TTC549 (cell line): ENCODE measurements at regions not wholly inside any gene's neighbourhood (a gene's known extent, or its start where the extent isn't known, plus 50 kb on each side); places are given as distances from the start of the nearest gene placed in this dataset.
"Not testable (repeated sequence)": the region's sequence is repeated elsewhere in the genome, so short reads cannot be mapped to it uniquely, and the experiment has no call there.

ENCODE experiments used
- FAIRE-seq: peaks from 2 replicates; lab custom pipeline; 2012; peaks lifted over from hg19 to GRCh38; lab: Jason Lieb, UNC

DNA sequence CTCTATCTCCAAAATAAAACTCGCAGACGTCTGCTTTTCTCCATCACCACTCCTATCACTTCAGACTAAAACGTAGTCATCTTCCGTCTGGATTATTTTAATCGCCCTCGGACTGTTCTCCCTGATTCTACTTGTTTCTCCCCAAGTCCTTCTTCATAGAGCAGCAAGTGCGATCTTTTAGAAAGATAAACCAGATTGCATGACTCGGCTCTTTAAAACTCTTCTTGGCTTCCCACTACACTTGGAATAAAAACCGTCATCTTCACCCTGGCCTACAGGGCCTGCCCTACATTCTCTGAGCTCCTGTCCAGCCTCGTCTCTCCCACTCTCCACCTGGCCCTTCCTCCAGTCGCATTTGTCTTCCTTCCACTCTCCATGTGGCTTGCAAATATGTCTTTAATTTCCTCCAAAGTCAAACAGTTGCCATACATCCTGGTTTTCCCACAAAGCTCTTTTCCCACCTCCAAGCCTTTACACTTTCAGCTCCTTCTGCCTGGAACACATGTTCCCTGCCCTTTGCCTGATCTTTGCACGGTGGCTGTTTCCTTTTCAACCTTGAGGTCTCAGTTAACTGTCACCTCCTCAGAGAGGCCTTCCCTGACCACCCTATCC lies 70.5 kb upstream of the DHX40 start:
- no peak for FAIRE-seq

DNA sequence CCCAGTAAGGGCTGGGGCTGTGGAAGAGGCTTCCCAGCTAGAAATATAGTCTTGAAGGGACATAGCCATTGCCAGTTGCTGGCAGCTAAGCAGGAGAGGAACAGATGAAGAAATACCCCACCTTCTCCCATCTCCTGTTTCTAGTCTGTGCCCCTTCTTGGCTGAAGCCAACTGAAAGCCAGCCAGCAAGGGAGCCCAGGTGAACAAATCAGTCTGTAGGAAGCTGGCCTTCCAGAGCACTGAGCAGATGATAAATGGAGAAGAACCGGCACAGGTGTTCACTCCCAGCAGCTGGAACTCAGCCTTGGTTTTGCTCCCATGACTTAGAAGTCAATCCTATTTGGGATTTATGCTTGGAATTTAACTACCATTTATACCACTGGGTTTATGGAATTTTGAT lies 69.2 kb upstream of the DHX40 start:
- no peak for FAIRE-seq

DNA sequence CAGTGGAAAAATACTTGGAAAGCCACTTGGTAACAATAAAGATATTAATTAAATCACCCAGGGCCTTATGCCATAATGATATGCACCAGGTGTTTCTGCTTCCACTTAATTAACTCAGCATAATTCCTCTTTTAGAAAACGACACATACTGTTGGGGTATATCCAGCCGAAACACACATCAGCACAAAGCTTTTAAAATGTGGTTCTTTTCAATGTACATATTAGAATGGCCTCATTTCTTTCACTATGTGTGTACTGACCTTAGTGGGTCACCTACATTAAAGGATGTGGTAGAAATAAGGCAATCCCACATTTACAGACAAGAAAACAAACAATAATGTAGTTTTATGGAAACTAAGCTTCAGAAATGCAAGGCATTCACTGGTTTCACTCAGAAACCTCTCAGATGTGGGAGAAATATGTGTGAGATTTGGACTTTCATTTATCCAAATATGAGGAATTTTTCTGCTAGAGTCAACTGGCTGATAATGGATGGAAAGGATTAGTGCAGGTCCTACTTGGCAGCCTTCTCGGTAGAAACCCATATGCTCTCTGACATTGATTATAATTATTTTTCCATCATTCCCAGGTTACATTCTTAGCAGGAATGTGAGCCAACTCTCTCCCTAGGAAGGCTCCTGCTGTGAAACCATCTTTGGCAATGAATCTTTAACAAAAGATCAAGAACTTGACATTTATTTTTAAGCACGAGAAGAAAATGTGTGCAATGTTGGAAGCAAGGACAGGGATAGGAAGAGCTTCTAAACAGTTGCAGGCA lies 66.7 kb upstream of the DHX40 start:
- FAIRE-seq, result no peak

DNA sequence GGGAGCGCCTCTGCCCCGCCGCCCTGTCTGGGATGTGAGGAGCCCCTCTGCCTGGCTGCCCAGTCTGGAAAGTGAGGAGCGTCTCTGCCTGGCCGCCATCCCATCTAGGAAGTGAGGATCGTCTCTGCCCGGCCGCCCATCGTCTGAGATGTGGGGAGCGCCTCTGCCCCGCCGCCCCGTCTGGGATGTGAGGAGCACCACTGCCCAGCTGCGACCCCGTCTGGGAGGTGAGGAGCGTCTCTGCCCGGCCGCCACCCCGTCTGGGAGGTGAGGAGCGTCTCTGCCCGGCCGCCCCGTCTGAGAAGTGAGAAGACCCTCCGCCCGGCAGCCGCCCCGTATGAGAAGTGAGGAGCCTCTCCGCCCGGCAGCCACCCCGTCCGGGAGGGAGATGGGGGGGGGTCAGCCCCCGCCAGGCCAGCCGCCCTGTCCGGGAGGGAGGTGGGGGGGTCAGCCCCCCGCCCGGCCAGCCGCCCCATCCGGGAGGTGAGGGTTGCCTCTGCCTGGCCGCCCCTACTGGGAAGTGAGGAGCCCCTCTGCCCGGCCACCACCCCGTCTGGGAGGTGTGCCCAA lies 65.2 kb upstream of the DHX40 start:
- not testable (repeated sequence) for FAIRE-seq

DNA sequence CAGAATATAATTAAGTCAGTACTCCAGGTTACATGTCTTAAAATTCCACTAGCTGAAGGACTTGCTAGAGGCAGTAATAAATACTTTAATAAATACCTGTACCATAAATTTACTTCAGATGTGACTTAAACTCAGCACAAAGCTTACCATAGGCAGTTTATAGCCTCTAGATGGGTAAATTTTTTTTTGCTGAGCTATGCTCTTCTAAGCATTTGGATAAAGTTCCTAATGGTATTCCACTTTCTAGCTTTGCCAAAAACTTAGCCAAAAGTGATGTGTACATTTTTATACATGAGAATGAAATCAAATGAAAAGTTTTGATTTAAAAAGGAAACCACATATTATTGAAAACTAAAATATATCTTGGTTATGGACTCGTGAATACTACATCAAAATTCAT lies 63.7 kb upstream of the DHX40 start:
- no peak for FAIRE-seq

DNA sequence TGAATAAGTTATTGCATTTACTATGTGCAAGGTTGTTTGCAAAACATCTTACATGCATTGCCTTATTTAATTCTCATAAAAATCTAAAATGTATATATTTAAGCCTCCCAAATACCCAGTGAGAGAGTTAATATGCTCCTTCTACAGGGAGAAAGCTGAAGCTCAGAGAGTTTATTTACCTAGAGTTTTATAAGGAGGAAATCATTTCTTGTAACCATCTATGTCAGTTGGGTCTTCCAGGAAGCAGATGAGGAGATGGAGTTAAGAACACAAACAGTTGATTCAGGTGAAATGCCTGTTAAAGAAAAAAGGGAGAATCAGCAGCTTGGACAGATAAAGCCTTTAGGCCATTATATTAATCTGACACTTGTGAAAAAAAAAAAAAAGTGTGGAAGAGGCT lies 62.6 kb upstream of the DHX40 start:
- no peak for FAIRE-seq

DNA sequence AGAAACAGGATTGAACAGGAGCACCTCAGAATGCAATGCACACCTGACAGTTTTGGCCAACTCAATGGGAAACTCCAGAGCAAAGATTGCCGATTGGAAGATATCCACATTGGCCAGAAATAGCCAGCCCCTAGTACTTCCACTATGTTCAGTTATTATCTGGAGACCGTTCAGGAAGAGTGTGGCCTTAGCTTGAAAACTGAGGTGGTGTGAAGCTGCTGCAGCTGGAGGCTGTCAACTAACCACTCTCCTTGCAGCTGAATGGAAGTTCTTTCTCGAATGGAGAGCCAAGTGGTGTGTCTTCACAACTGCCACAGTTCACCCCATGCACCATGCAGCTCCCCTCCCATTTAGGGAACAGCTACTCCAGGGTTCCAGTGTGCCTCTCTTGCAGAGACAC lies 61.9 kb upstream of the DHX40 start:
- no peak for FAIRE-seq

DNA sequence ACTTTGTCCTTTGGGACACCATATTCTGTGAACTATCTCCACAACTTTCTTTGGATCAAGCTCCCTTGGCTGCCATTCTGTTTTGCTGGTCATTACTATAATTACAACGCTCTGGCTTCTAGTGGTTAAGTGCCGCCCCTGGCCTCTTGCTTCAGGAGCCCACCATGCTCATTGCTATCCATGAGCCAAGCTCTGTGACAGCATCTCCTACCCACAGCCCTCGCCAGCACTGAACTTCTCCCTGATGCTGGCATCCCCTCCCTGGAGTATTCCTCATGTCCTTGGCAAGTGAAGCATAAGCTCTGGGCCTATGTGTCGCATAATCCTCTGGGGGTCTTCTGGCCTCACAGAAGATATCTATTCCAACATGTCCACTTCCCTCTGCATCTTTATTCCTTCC lies 60.6 kb upstream of the DHX40 start:
- FAIRE-seq, result no peak

DNA sequence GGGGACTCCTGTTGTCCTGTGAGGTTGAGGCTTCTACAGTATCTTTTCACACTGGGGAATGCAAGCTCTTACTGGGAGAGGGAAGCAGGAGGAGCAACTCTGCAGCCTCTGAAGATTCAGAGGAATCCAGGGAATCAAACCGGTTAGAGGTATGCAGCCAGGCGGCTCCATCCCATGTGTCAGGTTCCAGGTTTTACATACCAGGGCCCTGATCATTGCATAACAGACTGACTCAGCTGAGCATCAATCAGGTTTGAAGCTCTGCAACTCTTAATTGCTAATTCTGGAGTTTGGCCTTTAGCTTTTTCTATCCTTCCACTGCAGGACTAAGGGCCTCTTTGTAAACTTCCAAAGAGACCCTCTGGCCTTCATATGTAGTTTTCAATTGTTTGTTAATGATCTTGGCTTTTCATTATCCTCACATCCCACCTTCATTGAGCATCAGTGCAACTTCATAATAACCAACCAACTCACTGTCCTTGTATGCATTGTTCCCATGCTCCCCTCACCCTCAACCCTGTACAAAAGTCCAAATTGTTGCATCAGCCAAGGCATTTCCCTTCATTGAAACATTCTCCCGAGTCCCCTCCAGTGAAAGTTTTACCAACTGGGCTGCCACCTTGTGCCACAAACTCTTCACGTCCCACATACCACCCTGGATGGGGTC lies 59.7 kb upstream of the DHX40 start:
- FAIRE-seq, result no peak

DNA sequence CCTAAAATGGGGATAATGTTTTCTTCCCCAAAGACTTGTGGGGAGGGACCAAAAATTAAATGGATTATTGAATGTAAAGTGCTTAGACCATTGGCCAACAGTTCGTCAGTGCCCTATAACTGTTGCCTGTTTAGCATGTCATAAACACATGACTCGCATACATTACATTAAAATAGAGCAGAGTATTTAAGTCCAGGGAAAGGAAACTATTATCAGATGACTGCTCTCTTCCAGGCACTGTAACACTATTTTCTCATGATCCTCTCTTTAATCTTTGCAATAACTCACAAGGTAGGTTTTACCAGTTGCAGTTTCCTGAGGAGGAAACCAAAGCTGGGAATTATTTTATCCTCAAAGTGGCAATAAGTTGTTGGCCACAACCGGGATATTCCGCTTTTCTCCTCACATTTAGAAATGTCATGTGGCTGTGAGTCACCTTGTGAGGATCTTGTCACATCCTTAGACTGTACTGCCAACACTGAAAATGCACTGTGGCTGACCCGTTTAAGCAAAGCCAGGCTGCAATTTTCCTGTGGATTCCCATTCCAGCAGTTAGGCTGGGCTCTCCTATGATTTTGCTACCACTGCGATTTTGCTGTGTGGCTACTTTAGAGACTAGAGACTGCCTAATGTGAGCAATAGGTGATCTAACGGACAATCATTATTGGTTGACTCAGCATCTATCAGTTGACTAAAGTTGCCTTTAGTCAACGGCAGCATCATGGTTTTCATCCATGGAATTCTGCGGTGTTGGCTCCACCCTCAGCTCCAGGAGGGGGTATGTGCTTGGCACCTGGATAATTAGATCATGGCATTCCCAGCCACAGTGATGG lies 58.3 kb upstream of the DHX40 start:
- FAIRE-seq, result no peak

DNA sequence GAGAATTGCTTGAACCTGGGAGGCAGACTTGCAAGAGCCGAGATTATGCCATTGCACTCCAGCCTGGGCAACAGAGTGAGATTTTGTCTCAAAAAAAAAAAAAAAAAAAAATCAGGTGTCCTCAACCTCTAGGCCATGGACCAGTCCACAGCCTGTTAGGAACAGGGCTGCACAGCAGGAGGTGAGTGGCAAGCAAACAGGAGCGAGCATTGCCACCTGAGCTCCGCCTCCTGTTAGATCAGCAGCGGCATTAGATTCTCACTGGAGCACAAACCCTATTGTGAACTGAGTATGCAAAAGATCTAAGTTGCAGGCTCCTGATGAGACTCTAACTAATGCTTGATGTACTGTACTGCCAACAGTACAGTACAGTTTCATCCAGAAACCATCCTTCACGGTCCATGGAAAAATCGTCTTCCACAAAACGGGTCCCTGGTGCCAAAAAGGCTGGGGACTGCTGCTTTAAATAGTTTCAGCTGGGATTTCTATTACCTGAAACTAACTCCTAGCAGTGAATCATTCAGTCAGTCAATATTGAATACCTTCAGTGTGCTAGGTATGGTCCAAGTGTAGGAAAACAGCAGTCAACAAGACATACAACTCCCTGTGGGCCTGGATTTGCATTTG lies 56.3 kb upstream of the DHX40 start:
- FAIRE-seq, result no peak

DNA sequence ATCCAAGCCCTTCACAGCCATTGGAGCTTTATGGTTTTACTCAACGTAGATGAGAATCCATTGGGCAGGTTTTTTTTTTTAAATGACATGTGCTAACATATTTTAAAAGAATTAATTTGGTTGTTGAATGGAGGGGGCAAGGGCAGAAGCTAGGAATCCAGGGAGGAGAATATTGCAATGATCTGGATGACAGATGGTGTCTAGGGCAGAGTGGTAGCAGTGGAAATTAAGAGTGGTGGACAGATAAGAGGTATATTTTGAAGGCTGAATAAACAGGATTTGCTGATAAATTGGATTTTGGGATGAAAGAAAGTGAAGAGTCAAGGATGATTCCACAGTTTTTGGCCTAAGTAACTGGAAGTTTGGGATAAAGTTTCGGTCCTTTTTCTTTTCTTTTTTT lies 54.8 kb upstream of the DHX40 start:
- no peak for FAIRE-seq

DNA sequence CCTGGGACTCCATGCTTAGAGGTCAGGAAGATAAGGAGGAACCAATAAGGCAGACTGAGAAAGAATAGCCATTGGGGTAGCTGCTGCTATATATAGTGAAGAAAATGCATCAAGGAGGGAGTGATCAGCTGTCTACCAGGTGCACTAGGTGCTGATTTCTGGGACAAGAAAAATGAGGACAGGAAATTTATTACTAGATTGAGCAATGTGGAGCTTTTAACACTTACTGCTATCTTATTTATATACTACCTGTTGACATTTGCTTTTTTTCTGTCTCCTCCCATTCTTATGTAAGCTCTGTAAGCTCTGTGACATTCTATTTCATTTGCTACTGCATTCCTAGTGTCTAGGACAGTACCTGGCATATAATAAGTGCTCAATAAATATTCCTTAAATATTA lies 53.7 kb upstream of the DHX40 start:
- FAIRE-seq, result no peak

DNA sequence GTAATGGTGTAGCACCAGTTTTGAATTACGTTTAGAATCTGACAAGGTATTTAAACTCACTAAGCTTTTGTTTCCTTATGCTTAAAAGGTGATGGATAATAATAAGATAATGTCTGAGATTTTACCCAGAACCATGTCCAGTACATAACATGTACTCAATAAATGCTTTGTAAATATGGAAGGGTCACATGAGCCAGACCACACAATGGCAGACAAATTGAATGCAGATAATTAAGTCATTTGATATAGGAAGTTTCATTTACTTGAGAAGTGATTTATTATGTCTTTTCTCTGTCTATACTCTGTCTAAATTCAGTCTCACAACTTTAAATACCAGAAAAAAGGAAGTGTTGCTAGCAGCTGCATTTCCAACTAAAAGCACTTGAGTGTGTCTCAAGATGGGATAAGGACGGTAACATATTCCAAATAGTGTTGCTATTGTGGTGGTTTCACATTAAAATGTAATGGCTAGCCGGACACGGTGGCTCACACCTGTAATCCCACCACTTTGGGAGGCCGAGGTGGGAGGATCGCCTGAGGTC lies 52.5 kb upstream of the DHX40 start:
- no peak for FAIRE-seq

DNA sequence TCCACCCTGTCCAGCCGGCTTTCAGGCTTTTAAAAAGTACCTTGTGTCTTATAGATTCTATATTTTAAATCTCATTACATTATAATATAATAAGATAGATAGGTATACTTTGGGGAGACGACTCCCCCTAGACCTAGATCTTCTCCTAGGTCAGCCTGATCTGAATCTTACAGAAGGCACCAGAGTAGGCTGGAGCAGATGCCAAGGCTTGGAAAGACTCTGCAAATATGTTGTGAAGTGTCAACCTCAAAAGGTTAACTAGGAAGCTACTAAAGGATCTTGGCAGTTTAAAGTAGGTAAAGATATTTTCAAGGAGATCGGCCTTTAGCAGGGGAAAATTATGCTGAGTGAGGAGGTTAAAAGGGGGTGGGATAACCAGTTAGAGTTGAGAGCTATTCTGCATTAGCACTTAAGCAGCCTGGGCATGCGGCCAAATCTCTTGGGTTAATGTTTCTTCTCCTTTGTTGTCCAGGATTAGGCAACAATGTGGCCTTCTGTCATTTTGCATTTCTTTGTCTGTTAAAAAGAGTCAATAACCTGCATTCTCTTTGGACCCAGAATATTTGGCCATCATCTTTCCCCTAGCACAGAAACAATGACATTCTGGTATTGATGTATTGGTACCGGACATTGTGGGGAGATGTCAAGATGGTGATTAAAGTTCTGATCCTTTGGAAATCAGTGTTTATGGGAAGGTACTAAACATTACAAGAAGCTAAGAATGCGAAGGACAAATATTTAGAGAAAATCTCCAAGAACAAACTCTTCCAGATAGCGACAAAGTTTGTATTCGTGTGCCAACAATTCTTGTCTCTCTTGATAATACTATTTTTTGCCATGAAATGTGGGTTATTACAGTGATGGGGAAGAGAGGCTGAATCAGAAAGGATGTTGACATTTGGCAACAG lies 51.2 kb upstream of the DHX40 start:
- peak; percentile 95 for FAIRE-seq
